ENCODE measurements at regions not wholly inside any gene's neighbourhood (a gene's known extent, or its start where the extent isn't known, plus 50 kb on each side); places are given as distances from the start of the nearest gene placed in this dataset.

DNA sequence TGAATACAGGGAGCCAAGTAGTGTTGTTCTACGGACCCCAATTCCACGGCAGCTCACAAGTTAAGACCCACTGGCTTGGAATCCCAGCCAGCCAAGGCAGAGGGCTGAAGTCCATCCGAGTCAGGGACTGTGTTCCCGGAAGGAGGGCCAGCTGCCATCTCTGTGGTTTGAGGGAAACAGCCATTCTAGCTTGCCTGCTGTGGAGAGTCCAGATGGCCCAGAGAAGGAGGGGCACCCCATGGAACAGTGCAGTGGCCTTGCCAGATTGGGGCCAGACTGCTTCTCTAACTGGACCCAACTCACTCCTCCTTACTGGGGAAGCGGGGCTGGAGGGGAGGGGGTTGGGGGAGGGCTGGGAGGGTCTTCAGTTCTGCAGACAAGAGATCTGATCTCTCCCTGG, 156.4 kb downstream of the FAM181B start:
- no peak for DNase-seq (ENCODE audit: low read depth)
- CTCF ChIA-PET = no interaction called here
- Histone ChIP-seq H3K4me3 (ENCODE audit: low read depth, low read length) (no peak overlapping the region), H3K27me3 (ENCODE audit: control insufficient read depth, insufficient read depth, low read length) (no peaks in the 10 kb centered on the region), H3K36me3 (ENCODE audit: control insufficient read depth, insufficient read depth, low read length) (no peaks in the 10 kb centered on the region)
- POLR2A ChIA-PET = no interaction called here
- TF ChIP-seq, protein P1, sequence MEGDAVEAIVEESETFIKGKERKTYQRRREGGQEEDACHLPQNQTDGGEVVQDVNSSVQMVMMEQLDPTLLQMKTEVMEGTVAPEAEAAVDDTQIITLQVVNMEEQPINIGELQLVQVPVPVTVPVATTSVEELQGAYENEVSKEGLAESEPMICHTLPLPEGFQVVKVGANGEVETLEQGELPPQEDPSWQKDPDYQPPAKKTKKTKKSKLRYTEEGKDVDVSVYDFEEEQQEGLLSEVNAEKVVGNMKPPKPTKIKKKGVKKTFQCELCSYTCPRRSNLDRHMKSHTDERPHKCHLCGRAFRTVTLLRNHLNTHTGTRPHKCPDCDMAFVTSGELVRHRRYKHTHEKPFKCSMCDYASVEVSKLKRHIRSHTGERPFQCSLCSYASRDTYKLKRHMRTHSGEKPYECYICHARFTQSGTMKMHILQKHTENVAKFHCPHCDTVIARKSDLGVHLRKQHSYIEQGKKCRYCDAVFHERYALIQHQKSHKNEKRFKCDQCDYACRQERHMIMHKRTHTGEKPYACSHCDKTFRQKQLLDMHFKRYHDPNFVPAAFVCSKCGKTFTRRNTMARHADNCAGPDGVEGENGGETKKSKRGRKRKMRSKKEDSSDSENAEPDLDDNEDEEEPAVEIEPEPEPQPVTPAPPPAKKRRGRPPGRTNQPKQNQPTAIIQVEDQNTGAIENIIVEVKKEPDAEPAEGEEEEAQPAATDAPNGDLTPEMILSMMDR (IDR thresholded peaks at IDR 0.05; ENCODE audit: insufficient read depth, low read depth, low read length) = no peak

GRCh38 chr11:82560836-82561235, 172.8 kb downstream of the FAM181B start:
- POLR2A ChIA-PET = interaction anchor here (0.6 kb wide), 1 partner anchor 18 kb away, joined by 4 read pairs; no protein-coding TSS in a partner anchor
- no peaks in the 10 kb centered on the region for H3K36me3 ChIP-seq (ENCODE audit: control insufficient read depth, insufficient read depth, low read length)
- DNase-seq (ENCODE audit: low read depth) = no peak
- TF ChIP-seq, protein P1 (IDR thresholded peaks at IDR 0.05; ENCODE audit: insufficient read depth, low read depth, low read length) = no peak
- H3K4me3 ChIP-seq (ENCODE audit: low read depth, low read length) = no peak overlapping the region
- CTCF ChIA-PET = no interaction called here
- H3K27me3 ChIP-seq (ENCODE audit: control insufficient read depth, insufficient read depth, low read length) = no peaks in the 10 kb centered on the region

GRCh38 chr11:82559609-82560008, 174.1 kb downstream of the FAM181B start:
- TF ChIP-seq, protein P1 (IDR thresholded peaks at IDR 0.05; ENCODE audit: insufficient read depth, low read depth, low read length) = no peak
- no peaks in the 10 kb centered on the region for H3K36me3 ChIP-seq (ENCODE audit: control insufficient read depth, insufficient read depth, low read length)
- ChIA-PET POLR2A (no interaction called here), CTCF (no interaction called here)
- no peak for DNase-seq (ENCODE audit: low read depth)
- H3K4me3 ChIP-seq (ENCODE audit: low read depth, low read length) = no peak overlapping the region
- H3K27me3 ChIP-seq (ENCODE audit: control insufficient read depth, insufficient read depth, low read length) = no peaks in the 10 kb centered on the region

DNA sequence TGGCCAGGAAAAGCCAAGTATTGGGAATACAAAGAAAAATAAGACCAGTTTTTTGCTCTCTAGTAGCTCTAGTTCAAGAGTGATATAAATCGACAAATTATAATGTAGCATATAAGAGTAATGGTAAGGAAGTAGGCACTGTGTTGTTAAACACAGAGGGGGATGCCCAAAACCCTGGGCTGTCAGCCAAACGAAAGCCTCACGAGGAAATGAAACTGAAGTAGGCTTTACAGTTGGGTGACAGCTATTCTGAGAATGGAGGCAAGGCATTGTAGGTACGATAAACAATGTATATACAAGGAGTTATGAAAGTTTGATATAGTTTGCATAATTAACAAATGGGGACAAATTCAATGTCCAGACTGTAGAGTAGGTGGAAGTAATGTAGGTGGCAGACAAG, 176.4 kb downstream of the FAM181B start:
- Histone ChIP-seq H3K27me3 (ENCODE audit: control insufficient read depth, insufficient read depth, low read length) (no peaks in the 10 kb centered on the region), H3K36me3 (ENCODE audit: control insufficient read depth, insufficient read depth, low read length) (no peaks in the 10 kb centered on the region), H3K4me3 (ENCODE audit: low read depth, low read length) (no peak overlapping the region)
- TF ChIP-seq, protein P1 (IDR thresholded peaks at IDR 0.05; ENCODE audit: insufficient read depth, low read depth, low read length) = no peak
- POLR2A ChIA-PET = no interaction called here
- no peak for DNase-seq (ENCODE audit: low read depth)
- CTCF ChIA-PET = no interaction called here

DNA sequence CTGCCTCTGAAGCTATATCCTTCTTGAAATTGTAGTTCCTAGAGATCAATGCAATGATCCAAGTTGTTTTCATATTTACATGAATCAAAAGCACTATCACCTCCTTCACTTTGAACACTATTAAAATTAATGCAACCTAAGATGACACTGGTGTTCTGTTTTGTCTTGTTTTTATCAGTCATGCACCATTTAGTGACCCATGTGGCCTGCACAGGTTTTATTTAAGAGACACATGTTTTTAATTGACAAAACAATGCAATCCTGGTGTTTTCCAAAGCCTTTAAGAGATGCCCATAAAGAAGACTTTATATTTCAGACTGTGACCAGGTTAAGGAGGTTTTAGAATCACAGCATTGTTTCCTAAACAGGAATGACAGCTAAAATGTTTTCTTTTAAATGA, 177.5 kb downstream of the FAM181B start:
- H3K4me3 ChIP-seq (ENCODE audit: low read depth, low read length) = no peak overlapping the region
- CTCF ChIA-PET = no interaction called here
- no peak for DNase-seq (ENCODE audit: low read depth)
- no peaks in the 10 kb centered on the region for H3K27me3 ChIP-seq (ENCODE audit: control insufficient read depth, insufficient read depth, low read length)
- H3K36me3 ChIP-seq (ENCODE audit: control insufficient read depth, insufficient read depth, low read length) = no peaks in the 10 kb centered on the region
- TF ChIP-seq, protein P1 (IDR thresholded peaks at IDR 0.05; ENCODE audit: insufficient read depth, low read depth, low read length) = no peak
- POLR2A ChIA-PET = no interaction called here
